GM21717 (cell line): ENCODE measurements at regions not wholly inside any gene's neighbourhood (a gene's known extent, or its start where the extent isn't known, plus 50 kb on each side); places are given as distances from the start of the nearest gene placed in this dataset.

Source experiments
- ATAC-seq: cut with Tn5 transposase; IDR thresholded peaks from one replicate; pipeline ENCODE4 v1.9.1; 2021; ENCODE audit warnings: mild to moderate bottlenecking, moderate library complexity; ENCODE audit not compliant: unreplicated experiment

- ATAC-seq: no peak
Observed at GRCh38 chr4:35883108-35883507, 361.2 kb downstream of the ARAP2 start.

DNA sequence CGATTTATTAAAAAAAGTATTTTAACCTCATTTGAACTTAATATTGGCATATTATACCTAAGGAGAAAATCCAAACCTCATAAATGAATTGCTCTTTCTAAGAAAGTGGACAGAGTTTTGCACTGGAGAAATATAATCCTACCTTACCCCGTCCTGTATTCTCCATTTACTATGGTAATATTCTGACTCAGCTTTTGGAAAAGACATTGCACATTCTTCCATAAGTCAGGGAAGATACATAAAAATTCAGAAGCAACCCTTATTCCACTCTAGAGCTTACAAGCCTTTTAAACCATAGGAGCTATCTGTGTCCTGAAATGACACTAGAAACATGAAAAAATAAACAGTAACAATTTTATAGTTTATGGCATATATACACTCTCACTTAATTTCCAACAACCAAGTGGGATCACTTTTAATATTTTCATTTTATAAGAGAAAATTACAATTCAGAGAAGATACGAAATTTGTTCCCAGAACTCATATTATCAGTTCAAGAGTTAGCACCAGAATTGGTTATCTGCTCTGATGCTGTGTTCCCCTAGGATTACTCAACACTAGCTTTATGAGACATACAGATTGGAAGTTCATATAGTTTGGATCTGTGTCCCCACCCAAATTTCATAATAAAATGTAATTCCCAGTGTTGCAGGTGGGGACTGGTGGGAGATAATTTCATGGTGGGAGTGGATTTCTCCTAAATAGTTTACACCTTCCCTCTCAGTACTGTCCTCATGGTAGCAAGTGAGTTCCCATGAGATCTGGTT lies 359.4 kb downstream of the ARAP2 start:
- no peak for ATAC-seq

DNA sequence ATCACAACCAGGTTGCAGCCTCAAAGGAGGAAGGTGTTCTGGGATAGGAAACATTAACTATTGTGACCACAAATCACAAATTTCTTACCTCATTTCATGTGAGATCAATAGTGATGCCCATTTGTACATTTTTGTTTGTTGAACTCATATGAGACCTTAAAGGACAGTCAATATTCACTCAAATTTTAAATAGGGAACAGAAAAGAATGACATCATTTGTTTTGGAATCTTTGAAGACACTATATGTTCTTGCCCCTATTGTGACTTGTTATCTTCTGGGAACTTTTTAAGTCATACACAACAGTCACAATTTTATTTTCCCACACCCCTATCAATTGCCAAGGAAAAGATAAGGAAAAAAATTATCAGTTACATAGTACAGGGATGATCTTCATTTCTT lies 346.5 kb downstream of the ARAP2 start:
- no peak for ATAC-seq

DNA sequence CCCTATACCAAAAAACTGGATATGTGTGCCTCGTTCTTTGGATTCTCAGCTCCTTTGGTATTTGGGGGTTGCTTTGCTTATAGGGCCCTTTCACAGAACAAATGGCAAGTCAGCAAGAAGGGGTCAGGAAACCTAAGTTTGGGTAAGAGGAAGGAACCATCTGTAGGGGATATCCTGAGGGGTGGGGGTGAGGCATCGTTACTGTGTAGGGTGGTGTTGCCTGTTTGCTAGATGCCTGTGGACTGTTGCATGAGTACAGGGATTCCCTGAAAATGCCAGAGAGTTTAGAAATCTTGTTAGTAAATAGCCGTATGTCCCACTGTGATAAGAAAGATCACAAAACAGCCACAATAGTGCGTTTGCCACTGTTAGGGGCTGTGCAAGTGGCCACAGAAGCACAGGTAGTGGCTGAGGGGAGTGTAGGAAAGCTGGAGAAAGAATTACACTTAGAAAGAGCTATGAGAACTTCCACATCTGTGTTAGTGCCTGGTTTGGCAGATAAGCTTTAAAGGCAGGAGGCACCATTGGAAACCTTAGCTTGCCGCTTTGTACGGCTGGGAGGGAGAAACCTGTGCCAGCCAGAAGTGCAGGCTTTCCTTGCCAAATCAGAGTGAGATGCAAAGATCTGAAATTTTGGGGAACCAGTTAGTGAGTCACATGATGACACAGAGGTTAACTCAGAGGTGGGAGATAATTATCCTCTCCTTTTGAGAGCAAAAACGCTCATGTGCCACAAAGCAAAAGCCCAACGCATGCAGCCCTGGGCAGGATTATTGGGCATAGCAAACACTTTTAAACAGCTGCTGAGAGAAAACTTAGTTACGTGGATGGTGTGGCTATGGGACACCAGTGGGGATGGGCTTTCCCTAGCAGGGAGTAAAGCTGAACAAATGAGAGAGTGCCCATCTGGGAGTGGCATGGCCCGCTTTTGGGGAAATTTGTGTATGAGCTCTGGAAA lies 343.7 kb downstream of the ARAP2 start:
- ATAC-seq: no peak

DNA sequence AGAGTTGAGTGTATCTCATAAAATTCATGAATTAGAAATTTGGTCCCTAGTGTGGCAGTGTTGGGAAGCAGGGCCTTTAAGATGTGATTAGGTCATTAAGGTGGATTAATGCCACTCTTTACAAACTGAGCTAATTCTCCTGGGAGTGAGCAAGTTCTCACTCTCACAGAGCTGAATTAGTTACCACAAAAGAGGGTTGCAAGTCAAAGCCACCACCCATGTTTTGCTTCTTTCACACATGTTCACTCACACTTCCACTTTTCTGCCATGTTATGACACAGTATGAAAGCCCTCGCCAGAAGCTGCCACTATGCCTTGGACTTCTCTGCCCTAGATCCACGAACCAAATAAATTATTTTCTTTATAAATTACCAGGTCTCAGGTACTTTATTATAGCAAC lies 332.1 kb downstream of the ARAP2 start:
- ATAC-seq: peak; percentile 97

GRCh38 chr4:35918491-35918977 lies 325.8 kb downstream of the ARAP2 start:
- ATAC-seq: no peak

- peak; percentile 88 for ATAC-seq
Observed at GRCh38 chr4:35925806-35926205, 318.5 kb downstream of the ARAP2 start.

GRCh38 chr4:35926788-35927187 lies 317.5 kb downstream of the ARAP2 start:
- no peak for ATAC-seq

DNA sequence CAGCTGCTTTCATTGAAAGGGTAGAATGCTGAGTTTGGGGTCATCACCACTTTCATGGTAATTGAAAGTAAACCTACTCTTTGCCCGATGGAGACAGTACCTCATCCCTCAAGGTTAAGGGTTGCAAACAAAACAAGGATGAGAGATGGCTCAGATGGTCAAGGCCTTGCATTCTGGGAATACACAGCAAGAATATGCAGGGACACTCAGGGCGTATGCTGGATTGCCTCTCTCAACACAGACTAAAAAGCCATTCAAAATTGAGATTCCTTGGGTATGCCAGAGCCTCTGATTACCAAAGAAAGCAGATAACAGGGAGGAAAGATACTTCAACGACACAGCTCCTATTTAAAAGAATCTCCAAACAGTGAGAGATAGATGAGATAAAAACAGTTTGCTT lies 310.4 kb downstream of the ARAP2 start:
- no peak for ATAC-seq

DNA sequence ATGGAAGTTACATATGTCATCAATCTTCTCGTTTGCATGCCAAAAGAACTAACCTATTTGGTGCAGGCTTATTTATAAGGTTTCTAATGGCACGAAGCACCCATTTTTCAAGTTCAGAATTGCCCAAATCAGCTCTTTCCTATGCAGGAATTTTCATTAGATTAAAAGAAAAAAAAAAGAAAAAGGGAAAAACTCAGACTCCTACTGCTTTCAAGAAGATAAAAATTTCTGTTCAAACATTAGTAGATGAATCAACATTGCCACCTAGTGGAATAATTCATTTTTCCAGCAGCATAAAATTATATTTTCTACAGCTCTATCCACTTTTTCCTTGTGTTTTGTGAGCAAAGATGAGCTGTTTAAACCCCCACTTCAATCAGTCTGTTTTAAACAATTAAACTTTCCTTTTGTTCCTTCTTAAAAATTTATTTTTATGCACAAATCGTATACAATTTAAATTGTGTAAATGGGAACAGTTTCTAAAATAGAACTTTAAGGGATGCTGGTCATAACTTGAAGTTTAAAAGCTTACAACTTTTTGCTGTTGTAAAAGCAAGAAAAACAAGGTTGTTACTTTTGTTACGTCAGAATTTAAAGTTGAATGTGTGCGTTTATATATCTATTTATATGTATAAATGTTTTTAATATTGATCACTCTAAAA lies 309.9 kb downstream of the ARAP2 start:
- ATAC-seq: no peak

GRCh38 chr4:35938936-35939335 lies 305.4 kb downstream of the ARAP2 start:
- no peak for ATAC-seq

GRCh38 chr4:35939751-35940150 lies 304.6 kb downstream of the ARAP2 start:
- ATAC-seq: no peak

DNA sequence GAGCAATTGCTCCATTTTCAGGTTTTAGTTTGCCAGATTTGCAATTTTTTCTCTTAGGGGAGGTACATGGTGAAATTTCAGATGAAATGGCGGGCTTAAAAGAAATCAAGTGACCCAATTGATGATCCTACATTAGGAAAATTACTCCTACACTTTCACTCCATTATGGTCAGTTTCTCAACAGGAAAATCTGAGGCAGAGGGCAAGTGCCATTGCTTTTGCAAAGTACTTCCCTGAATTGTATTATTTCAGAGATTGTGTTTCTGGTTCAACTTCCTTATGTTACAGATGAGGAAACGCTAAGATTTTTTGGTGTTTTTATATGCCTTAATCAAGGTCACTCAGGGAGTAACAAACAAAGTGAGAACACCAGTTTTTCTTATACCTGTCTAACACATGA lies 302.2 kb downstream of the ARAP2 start:
- ATAC-seq: no peak

DNA sequence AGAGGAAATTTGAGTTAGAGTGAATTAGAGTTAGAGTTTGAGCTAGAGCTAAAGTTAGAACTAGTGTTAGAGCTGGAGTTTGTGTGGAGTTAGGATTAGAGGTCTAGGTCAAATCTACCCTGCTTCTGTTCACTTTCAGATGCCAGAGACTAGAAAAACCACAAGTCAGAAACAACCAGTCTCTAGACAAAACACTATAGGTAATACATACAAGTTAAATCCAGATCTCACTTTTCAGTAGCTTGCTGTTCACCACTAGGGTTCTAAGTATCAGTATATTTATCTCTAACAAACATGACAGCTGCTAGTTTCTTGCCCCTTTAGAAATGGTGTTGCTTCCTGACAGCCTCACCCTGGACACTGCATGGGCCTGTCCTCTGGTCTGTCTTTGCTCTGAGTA lies 300.7 kb downstream of the ARAP2 start:
- no peak for ATAC-seq

GRCh38 chr4:35948171-35948570 lies 296.1 kb downstream of the ARAP2 start:
- no peak for ATAC-seq

DNA sequence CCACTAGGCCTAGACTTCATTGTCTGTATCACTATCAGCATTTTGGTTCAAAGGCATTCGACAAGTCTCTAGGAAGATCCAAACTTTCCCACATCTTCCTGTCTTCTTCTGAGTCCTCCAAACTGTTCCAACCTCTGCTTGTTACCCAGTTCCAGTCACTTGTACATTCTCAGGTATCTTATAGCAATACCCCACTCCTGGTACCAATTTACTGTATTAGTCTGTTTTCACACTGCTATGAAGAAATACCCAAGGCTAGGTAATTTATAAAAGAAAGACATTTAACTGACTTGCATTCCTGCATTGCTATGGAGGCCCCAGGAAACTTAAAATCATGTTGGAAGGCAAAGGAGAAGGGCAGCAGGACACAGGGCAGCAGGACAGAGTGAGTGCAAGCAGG lies 293.9 kb downstream of the ARAP2 start:
- ATAC-seq: no peak

- no peak for ATAC-seq
Observed at GRCh38 chr4:35952751-35953150, 291.6 kb downstream of the ARAP2 start.

DNA sequence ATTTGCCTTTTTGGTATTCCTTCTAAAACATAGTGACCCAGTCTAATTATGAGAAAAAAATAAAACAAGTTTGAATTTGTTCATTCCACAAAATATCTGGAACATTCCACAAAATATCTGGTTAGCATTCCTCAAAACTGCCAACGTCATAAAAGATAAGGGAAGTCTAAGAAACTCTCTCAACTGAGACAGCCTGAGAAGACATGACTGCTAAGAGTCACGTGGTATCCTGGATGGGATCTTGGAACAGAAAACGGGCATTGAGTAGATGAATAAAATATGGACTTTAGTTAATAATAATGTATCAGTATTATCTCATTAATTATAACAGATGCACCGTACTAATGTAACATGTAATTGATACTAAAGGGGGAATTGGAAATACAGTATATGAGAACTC lies 280.9 kb downstream of the ARAP2 start:
- no peak for ATAC-seq

GRCh38 chr4:35963974-35964515 lies 280.3 kb downstream of the ARAP2 start:
- no peak for ATAC-seq

GRCh38 chr4:35965300-35965699 lies 279.0 kb downstream of the ARAP2 start:
- no peak for ATAC-seq

DNA sequence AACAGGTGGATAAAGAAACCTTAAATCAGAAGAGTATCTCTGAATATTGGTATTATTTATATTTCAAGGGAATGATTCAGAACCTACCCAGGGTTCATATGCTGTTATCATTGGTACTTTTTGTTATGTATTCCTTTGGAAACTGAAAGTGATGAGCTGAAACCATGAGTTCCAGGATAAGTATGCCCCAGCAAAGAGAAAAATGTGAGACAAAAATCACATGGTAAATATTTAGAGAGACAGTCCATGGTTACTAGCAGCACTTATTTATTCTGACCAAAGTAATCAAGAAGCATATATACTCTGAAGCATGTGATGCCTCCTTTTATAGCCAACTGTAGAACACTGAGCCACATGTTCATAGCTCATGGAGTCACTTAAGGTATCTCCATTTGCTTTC lies 277.7 kb downstream of the ARAP2 start:
- no peak for ATAC-seq
